ENCODE measurements at regions not wholly inside any gene's neighbourhood (a gene's known extent, or its start where the extent isn't known, plus 50 kb on each side); places are given as distances from the start of the nearest gene placed in this dataset.

- no peaks in the 10 kb centered on the region for H3K9me2 ChIP-seq (replicated peaks; ENCODE audit: low read depth, low read length)
- H3K9ac ChIP-seq (ENCODE audit: low read depth, low read length, poor library complexity, severe bottlenecking): no peak overlapping the region
- H2AFZ ChIP-seq (ENCODE audit: low read length): no peak overlapping the region
- no peaks in the 10 kb centered on the region for H4K20me1 ChIP-seq (ENCODE audit: insufficient read depth, low read length, poor library complexity, severe bottlenecking)
- no peak overlapping the region for H3K4me3 ChIP-seq (ENCODE audit: low read length, poor library complexity, severe bottlenecking)
- no peak overlapping the region for H3K4me2 ChIP-seq (ENCODE audit: low read depth, low read length, poor library complexity, severe bottlenecking)
- no peak for TF ChIP-seq EZH2phosphoT487 (IDR thresholded peaks at IDR 0.05; ENCODE audit: borderline replicate concordance)
- no peak for TF ChIP-seq CTCF (conservative IDR thresholded peaks at IDR 0.05; ENCODE audit: low read length)
- H3K4me1 ChIP-seq (ENCODE audit: insufficient read depth, low read length, poor library complexity, severe bottlenecking): peaks cover 15% of the 10 kb centered on the region
- H3K36me3 ChIP-seq (ENCODE audit: insufficient read depth, low read length): no peaks in the 10 kb centered on the region
- no peaks in the 10 kb centered on the region for H3K79me2 ChIP-seq (ENCODE audit: insufficient read depth, low read length)
- H3K9me3 ChIP-seq (ENCODE audit: insufficient read depth, low read depth, low read length): no peaks in the 10 kb centered on the region
- no peaks in the 10 kb centered on the region for H3F3A ChIP-seq (ENCODE audit: low read depth)
- no peaks in the 10 kb centered on the region for H3K27me3 ChIP-seq (ENCODE audit: insufficient read depth, low read length, poor library complexity, severe bottlenecking)
Observed at GRCh38 chr5:82348784-82349425, 70.8 kb upstream of the RPS23 start.

- Histone ChIP-seq H3K79me2 (ENCODE audit: insufficient read depth, low read length) (no peaks in the 10 kb centered on the region), H3K36me3 (ENCODE audit: insufficient read depth, low read length) (no peaks in the 10 kb centered on the region), H3K9ac (ENCODE audit: low read depth, low read length, poor library complexity, severe bottlenecking) (no peak overlapping the region), H3K4me1 (ENCODE audit: insufficient read depth, low read length, poor library complexity, severe bottlenecking) (peaks cover 12% of the 10 kb centered on the region), H3K27me3 (ENCODE audit: insufficient read depth, low read length, poor library complexity, severe bottlenecking) (no peaks in the 10 kb centered on the region), H4K20me1 (ENCODE audit: insufficient read depth, low read length, poor library complexity, severe bottlenecking) (no peaks in the 10 kb centered on the region), H3F3A (ENCODE audit: low read depth) (no peaks in the 10 kb centered on the region), H3K9me2 (replicated peaks; ENCODE audit: low read depth, low read length) (no peaks in the 10 kb centered on the region), H2AFZ (ENCODE audit: low read length) (no peak overlapping the region), H3K4me2 (ENCODE audit: low read depth, low read length, poor library complexity, severe bottlenecking) (no peak overlapping the region), H3K9me3 (ENCODE audit: insufficient read depth, low read depth, low read length) (no peaks in the 10 kb centered on the region), H3K4me3 (ENCODE audit: low read length, poor library complexity, severe bottlenecking) (no peak overlapping the region)
- no peak for TF ChIP-seq CTCF (conservative IDR thresholded peaks at IDR 0.05; ENCODE audit: low read length)
- no peak for TF ChIP-seq EZH2phosphoT487 (IDR thresholded peaks at IDR 0.05; ENCODE audit: borderline replicate concordance)
Observed at GRCh38 chr5:82347201-82347865, 69.2 kb upstream of the RPS23 start.

GRCh38 chr5:82346399-82347165, 68.4 kb upstream of the RPS23 start:
- no peak overlapping the region for H2AFZ ChIP-seq (ENCODE audit: low read length)
- no peak for TF ChIP-seq CTCF (conservative IDR thresholded peaks at IDR 0.05; ENCODE audit: low read length)
- no peak for TF ChIP-seq EZH2phosphoT487 (IDR thresholded peaks at IDR 0.05; ENCODE audit: borderline replicate concordance)
- H3K27me3 ChIP-seq (ENCODE audit: insufficient read depth, low read length, poor library complexity, severe bottlenecking): no peaks in the 10 kb centered on the region
- H3K9me2 ChIP-seq (replicated peaks; ENCODE audit: low read depth, low read length): no peaks in the 10 kb centered on the region
- H4K20me1 ChIP-seq (ENCODE audit: insufficient read depth, low read length, poor library complexity, severe bottlenecking): no peaks in the 10 kb centered on the region
- H3K36me3 ChIP-seq (ENCODE audit: insufficient read depth, low read length): no peaks in the 10 kb centered on the region
- H3K9me3 ChIP-seq (ENCODE audit: insufficient read depth, low read depth, low read length): no peaks in the 10 kb centered on the region
- H3K4me1 ChIP-seq (ENCODE audit: insufficient read depth, low read length, poor library complexity, severe bottlenecking): peaks cover 11% of the 10 kb centered on the region
- H3K4me2 ChIP-seq (ENCODE audit: low read depth, low read length, poor library complexity, severe bottlenecking): no peak overlapping the region
- H3K9ac ChIP-seq (ENCODE audit: low read depth, low read length, poor library complexity, severe bottlenecking): no peak overlapping the region
- no peaks in the 10 kb centered on the region for H3K79me2 ChIP-seq (ENCODE audit: insufficient read depth, low read length)
- H3F3A ChIP-seq (ENCODE audit: low read depth): no peaks in the 10 kb centered on the region
- no peak overlapping the region for H3K4me3 ChIP-seq (ENCODE audit: low read length, poor library complexity, severe bottlenecking)

All from Loucy (cell line).